ENCODE measurements at regions not wholly inside any gene's neighbourhood (a gene's known extent, or its start where the extent isn't known, plus 50 kb on each side); places are given as distances from the start of the nearest gene placed in this dataset.
A peak's percentile ranks its signal among the peaks of the same experiment; 100 is the strongest.

DNA sequence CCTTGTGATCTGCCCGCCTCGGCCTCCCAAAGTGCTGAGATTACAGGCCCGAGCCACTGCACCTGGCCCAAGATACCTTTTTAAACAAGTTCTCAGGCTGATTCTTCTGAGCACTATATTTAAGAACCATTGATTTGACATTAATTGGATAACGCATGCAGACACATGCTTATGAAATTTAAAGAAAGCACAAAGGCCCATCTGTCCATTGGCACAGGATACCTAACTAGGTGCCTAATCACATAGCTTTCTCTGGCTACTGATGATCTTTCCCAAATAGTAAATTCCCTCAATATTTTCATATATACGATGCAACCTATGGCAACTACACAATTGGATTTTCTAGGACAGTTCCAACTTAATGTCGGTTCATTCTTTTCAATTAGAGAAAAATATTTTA, 62.5 kb upstream of the STAM2 start:
- DNase-seq: no peak

DNA sequence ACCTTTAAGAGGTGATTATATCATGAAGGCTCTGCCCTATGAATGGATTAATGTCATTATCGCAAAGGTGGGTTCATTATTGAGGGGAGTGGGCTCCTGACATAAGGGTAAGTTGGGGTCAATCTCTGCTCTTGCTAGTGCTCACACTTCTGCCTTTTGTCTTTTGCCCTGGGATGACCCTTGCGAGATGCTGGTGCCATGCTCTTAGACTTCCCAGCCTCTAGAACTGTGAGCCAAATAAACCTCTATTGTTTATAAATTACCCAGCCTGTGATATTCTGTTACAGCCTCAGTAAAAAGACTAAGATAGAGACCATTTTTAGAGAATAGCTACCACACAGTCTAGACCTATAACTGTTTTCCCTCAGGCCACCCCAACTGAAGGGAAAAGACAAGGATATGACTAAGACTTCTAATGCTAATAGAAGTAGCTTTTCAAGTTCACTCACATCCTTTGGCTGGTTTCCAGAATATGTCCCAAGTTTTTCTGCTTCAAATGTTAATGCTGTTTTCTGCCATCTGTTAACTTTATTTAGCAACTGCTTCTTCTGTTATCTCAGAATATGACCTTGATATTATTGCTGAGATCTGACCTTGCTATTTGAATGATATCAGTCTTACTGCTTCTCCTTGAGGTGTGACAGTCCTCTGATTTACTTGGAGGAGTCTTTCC, 65.1 kb upstream of the STAM2 start:
- ChIA-PET CTCF (interaction anchor here (1.3 kb wide), 1 partner anchor 21 kb away, joined by 3 read pairs; no protein-coding TSS in a partner anchor), POLR2A (no interaction called here)
- Histone ChIP-seq H3K9me3 (no peaks in the 10 kb centered on the region), H3K79me2 (ENCODE audit: insufficient read depth) (no peaks in the 10 kb centered on the region), H3K4me3 (ENCODE audit: low read depth in 2 of 2, low read length in 1 of 2) (no peak overlapping the region), H3K4me2 (no peak overlapping the region), H2AFZ (ENCODE audit: low read depth) (no peak overlapping the region), H4K20me1 (ENCODE audit: insufficient read depth) (no peaks in the 10 kb centered on the region), H3K9me2 (no peaks in the 10 kb centered on the region), H3K27ac (ENCODE audit: low read depth in 2 of 2, low read length in 1 of 2) (no peak overlapping the region), H3K4me1 (ENCODE audit: control insufficient read depth in 1 of 2, insufficient read depth in 2 of 2, low read depth in 1 of 2, low read length in 1 of 2) (no peaks in the 10 kb centered on the region), H3F3A (replicated peaks; ENCODE audit: insufficient read depth) (peaks cover 13% of the 10 kb centered on the region), H3K36me3 (replicated peaks in 1 of 2; ENCODE audit: control insufficient read depth in 1 of 2, insufficient read depth in 2 of 2, low read length in 1 of 2) (no peaks in the 10 kb centered on the region), H3K9ac (no peak overlapping the region), H3K27me3 (ENCODE audit: insufficient read depth) (no peaks in the 10 kb centered on the region)
- TF ChIP-seq, protein P1, sequence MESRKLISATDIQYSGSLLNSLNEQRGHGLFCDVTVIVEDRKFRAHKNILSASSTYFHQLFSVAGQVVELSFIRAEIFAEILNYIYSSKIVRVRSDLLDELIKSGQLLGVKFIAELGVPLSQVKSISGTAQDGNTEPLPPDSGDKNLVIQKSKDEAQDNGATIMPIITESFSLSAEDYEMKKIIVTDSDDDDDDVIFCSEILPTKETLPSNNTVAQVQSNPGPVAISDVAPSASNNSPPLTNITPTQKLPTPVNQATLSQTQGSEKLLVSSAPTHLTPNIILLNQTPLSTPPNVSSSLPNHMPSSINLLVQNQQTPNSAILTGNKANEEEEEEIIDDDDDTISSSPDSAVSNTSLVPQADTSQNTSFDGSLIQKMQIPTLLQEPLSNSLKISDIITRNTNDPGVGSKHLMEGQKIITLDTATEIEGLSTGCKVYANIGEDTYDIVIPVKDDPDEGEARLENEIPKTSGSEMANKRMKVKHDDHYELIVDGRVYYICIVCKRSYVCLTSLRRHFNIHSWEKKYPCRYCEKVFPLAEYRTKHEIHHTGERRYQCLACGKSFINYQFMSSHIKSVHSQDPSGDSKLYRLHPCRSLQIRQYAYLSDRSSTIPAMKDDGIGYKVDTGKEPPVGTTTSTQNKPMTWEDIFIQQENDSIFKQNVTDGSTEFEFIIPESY (IDR thresholded peaks at IDR 0.05; ENCODE audit: borderline replicate concordance, low read depth): no peak
- TF ChIP-seq TCF12 (IDR thresholded peaks at IDR 0.05): peak; percentile 36; the same call in 1 of the 2 replicates
- peak; percentile 30; the same call in 1 of the 2 replicates for TF ChIP-seq NFIC (IDR thresholded peaks at IDR 0.05; ENCODE audit: borderline replicate concordance)
- 95% methylated on average over 2 of the region's 2 CpGs for WGBS (ENCODE audit: low lambda C conversion rate)
- no peak for DNase-seq

More for the DNA sequence above, 62.5 kb upstream of the STAM2 start:
- no peaks in the 10 kb centered on the region for H3K9me3 ChIP-seq
- no peak overlapping the region for H3K27ac ChIP-seq (ENCODE audit: low read depth in 2 of 2, low read length in 1 of 2)
- H3F3A ChIP-seq (replicated peaks; ENCODE audit: insufficient read depth): peaks cover 13% of the 10 kb centered on the region
- no peaks in the 10 kb centered on the region for H3K4me1 ChIP-seq (ENCODE audit: control insufficient read depth in 1 of 2, insufficient read depth in 2 of 2, low read depth in 1 of 2, low read length in 1 of 2)
- H4K20me1 ChIP-seq (ENCODE audit: insufficient read depth): no peaks in the 10 kb centered on the region
- no peak overlapping the region for H3K9ac ChIP-seq
- H2AFZ ChIP-seq (ENCODE audit: low read depth): no peak overlapping the region
- no peaks in the 10 kb centered on the region for H3K79me2 ChIP-seq (ENCODE audit: insufficient read depth)
- WGBS (ENCODE audit: low lambda C conversion rate): 94% methylated on average over 6 of the region's 6 CpGs
- H3K27me3 ChIP-seq (ENCODE audit: insufficient read depth): no peaks in the 10 kb centered on the region
- H3K36me3 ChIP-seq (replicated peaks in 1 of 2; ENCODE audit: control insufficient read depth in 1 of 2, insufficient read depth in 2 of 2, low read length in 1 of 2): no peaks in the 10 kb centered on the region
- H3K4me3 ChIP-seq (ENCODE audit: low read depth in 2 of 2, low read length in 1 of 2): no peak overlapping the region
- no peak overlapping the region for H3K4me2 ChIP-seq
- CTCF ChIA-PET: no interaction called here
- POLR2A ChIA-PET: no interaction called here
- TF ChIP-seq, protein P1 (IDR thresholded peaks at IDR 0.05; ENCODE audit: borderline replicate concordance, low read depth): no peak
- TF ChIP-seq FOXM1 (IDR thresholded peaks at IDR 0.05; ENCODE audit: low read depth) (no peak), RXRA (IDR thresholded peaks at IDR 0.05; ENCODE audit: borderline replicate concordance, low read depth) (no peak), SMC3 (IDR thresholded peaks at IDR 0.05; ENCODE audit: low read depth, low read length) (no peak), NFIC (IDR thresholded peaks at IDR 0.05; ENCODE audit: borderline replicate concordance) (no peak), YY1 (IDR thresholded peaks at IDR 0.05; ENCODE audit: low read depth) (no peak), RAD21 (IDR thresholded peaks at IDR 0.05; ENCODE audit: low read length) (no peak), SIN3A (IDR thresholded peaks at IDR 0.05; ENCODE audit: borderline replicate concordance, low read depth, low read length) (no peak), GATA2 (CRISPR knock-in tag; IDR thresholded peaks at IDR 0.05) (no peak), TEAD4 (IDR thresholded peaks at IDR 0.05; ENCODE audit: borderline replicate concordance, insufficient read depth) (no peak), ELF1 (IDR thresholded peaks at IDR 0.05) (no peak), GABPA (IDR thresholded peaks at IDR 0.05; ENCODE audit: low read depth) (no peak), MXI1 (IDR thresholded peaks at IDR 0.05; ENCODE audit: low read depth, low read length) (no peak), FOSL2 (IDR thresholded peaks at IDR 0.05; ENCODE audit: borderline replicate concordance, low read depth) (no peak), MAX (IDR thresholded peaks at IDR 0.05; ENCODE audit: low read depth) (no peak), EZH2phosphoT487 (IDR thresholded peaks at IDR 0.05; ENCODE audit: borderline replicate concordance, low read depth) (no peak), RCOR1 (IDR thresholded peaks at IDR 0.05; ENCODE audit: low read length) (no peak)
- TF ChIP-seq, protein P2, sequence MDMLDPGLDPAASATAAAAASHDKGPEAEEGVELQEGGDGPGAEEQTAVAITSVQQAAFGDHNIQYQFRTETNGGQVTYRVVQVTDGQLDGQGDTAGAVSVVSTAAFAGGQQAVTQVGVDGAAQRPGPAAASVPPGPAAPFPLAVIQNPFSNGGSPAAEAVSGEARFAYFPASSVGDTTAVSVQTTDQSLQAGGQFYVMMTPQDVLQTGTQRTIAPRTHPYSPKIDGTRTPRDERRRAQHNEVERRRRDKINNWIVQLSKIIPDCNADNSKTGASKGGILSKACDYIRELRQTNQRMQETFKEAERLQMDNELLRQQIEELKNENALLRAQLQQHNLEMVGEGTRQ (IDR thresholded peaks at IDR 0.05; ENCODE audit: borderline replicate concordance, low read depth, low read length): no peak
- H3K9me2 ChIP-seq: no peaks in the 10 kb centered on the region
